COLO668 (cell line): ENCODE measurements at regions not wholly inside any gene's neighbourhood (a gene's known extent, or its start where the extent isn't known, plus 50 kb on each side); places are given as distances from the start of the nearest gene placed in this dataset.

Experiments
- DNase-seq: peaks from one replicate; lab custom pipeline; 2025; ENCODE audit not compliant: unreplicated experiment; lab: John Stamatoyannopoulos, UW

DNA sequence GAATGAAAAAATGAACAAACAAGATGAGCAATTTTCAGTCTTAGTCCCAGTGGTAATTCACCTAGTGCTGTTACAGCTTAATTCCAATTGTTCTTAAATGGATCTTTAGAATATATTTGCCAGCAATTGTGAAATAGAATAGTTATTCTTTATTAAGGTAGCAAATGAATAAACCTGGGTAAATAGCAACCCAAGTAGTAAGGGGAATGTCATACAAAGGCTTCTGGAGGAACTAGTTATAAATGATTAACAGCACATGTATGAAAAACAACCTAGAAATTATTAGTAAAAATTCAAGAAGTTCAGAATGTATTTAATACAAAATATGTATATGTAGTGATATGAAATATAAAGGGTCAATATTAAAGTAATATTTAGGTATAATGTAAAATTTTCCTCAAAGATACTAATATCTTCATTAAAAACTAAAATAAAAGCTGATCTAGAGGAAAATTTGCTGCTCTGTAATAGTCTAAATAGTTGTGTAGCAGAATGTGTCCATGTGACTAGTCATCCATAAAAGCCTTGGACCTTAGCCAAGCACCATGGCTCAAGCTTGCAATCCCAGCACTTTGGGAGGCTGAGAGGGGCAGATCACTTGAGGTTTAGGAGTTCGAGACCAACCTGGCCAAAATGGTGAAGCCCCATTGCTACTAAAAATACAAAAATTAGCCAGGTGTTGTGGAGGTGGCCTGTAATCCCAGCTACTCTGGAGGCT lies 535.9 kb upstream of the ATXN8OS start:
- DNase-seq: no peak

DNA sequence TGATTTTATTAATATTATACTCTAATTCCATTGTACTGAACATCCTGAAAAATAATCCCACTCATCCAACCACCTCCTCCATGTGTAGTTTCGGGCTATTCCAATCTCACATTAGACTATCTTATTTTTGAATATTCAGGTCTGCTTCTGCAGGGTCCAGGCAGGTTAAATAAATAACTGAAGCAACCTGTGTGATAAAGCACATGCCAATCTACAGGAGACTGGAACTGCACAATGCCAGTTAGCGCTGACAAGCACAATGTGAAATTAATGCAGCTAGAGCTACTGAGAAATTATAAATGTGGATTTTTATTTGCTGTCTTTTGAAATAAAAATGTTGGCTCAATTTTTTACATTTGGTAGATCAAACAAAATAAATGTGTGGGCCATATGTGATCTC lies 540.1 kb upstream of the ATXN8OS start:
- DNase-seq: no peak

DNA sequence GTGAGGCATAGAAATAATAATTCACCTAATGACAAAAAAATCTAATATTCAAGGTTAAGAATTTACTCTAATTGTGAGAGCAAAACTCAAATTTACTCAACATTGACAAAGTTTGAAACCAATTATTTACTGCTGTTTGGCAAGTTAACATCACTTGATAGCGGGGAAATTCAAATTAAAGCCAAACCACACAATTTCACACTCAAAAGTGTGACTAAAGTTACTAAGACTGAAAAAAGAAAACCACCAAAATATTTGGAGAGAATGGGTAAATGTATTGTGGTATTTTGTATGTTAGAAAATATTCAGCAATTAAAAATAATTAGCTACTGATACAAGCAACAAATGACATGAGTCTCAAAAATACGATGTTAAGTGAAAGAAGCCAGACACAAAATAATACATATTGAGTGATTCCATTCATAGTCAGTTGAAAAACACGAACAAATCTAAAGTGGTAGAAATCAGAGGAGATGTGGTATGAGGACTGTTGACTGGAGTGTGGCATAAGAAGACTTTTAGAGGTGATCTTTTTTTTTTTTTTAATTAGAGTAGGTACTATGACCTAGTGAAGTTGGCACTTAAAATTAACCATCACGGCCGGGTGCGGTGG lies 541.4 kb upstream of the ATXN8OS start:
- DNase-seq: no peak

DNA sequence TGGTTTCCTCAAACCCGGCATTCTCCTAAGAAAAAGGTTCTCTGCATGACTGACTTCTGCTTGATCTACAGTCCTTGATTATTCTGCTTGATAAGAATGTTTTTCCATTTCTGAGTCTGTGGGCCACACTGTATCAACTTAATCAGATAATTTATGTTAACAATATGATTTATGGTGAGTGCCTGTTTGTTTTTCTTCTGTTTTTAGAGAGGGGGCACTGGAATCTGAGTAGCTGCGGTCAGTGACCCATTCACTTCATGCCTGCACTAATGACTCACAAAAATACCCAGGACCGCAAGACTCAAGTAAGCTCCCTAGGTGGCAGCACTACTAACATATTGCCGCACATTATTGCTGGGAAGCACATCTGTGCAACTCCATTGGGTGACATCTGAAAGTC lies 542.3 kb upstream of the ATXN8OS start:
- no peak for DNase-seq

DNA sequence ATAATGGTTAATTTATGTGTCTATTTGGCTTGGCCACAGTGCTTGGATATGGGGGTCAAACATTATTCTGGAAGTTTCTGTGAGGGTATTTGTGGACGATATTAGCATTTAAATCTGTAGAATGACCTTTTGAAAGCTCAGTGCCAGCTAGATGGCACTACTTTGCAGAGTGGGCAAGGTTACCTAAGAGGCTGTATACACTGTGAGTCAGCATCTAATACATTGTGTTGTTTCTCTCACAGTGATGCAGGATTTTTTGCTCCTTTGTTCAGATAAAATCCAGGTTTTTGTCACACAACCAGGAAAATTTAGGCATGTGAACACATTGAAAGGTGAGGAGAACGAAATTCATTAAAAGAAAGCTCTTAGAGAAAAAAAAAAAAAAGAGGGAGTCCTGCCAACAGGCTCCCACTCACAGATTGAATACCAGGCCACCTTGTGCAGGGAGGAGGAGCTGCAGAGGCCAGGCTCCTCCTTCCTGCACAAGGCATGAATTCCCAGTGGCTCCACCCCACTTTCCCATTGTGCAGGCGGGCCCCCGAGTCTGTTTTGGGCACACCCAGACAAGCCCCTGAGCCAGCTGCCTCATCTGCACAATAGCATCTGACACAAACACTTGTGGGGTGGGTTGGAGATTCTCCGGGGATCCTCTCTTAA lies 551.0 kb upstream of the ATXN8OS start:
- DNase-seq: no peak

DNA sequence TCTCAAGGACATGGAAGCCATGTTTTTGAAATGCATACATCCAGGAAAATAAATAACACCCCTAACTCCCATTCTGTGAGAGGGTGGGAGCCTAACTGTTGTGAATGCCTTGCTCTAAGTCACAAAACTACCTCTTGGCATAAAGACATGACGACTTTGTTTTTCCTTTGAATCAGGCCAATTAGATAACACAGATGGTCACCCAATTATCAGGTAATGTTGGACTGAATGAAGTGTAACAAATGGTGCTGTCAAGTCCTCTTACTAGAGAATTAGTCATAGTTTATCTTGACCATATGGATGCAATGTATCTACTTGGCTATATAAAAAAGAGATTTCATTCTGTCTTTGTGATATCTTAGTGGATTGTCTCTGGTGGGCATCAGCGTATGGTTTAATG lies 553.6 kb upstream of the ATXN8OS start:
- no peak for DNase-seq

DNA sequence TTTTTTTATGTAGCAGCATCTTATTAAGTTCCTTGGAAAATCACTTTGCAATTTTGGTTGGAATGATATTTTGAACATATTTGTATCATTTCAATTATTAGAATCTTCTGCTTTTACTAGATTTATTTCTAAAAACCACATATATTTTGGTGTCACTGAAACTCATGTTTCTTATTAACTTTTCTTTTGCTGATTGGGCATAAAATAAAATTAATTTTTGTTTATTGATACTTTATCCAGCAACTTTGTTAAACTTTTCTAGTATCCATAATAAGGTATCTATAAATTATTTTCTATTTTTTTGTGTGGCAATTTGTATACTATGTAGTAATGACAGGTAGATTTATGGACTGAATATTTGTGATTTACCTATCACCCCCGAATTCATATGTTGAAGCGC lies 556.4 kb upstream of the ATXN8OS start:
- no peak for DNase-seq

DNA sequence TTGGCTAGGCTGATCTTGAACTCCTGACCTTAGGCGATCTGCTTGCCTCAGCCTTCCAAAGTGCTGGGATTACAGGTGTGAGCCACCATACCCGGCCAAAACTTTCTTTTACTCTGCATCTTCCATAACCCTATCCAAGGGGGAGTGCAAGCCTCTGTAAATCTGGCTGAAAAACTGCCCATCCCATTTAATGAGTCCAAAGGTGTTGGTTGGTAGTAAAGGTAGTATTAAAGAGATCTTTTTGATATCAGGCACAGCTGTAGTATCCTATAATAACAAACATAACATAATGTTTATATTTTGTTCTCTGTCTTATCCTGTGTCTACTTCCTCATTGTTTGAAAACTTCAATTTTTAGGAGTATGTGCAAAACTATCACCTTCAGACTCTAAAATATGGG lies 559.8 kb upstream of the ATXN8OS start:
- no peak for DNase-seq

DNA sequence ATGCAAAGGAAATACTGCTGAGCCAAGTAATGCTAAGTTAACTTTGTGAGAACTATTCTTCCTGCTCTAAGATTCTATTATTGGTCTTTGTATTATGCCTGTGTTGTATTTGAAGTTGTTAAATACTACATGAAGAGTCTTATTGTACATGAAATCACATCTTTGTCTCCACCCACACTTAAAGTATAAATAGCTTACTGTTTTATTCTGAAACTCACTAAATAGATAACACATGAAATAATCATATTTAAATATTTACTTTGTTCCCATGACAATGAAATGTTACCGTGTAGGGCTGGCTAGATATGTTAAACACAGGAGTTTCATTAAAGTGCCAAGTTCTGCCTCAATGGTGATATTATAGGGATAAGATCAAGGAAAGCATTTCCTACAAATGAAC lies 562.1 kb upstream of the ATXN8OS start:
- DNase-seq: no peak

DNA sequence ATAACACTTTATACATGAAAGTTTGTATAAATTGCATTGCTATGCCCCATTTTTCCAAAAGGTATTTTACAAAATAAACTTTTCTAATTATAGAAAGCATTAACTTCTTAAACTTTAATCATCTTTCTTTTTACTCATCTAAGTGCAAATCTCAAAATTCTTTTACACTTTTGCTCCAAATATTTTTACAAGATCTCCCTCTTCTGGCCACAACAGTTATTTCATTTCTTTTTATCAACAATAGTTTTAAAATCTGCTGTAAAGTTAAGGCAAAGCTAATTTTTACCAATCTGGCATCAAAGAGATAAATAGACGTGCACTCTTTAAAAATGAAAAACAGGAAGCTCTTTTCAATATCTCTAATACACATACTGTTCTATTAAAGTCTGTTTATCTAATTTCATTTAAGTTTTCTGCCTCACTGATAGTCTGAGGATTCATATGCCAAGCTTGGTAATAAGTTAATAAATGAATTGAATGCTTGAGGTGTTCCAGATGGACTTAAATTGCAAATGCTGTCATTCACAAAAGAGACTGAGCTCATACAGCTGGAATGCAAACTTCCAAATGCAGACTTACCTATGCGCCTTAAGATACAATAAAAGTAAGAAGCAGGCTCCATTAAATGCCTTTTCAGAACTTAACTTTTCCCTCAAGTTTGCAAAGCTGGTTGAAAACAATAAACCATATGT lies 583.0 kb upstream of the ATXN8OS start:
- DNase-seq: no peak

DNA sequence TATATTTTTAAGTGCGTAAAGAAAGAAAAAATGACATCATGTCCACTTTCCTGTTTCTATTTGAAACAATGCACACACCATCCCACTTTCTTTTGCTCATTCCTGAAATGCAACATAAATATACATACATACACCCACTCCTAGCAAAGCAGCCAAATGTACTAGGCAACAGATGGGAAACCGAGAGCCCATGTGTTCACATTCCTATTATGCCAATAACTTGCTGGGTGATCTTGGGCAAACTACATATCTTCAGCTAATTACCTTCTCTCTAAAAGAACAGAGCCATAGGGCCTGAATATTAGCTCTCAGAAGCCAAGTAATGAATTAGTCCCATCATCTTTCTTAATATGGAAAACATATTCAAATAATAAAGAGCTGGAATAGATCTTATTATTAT lies 610.6 kb upstream of the ATXN8OS start:
- DNase-seq: no peak

DNA sequence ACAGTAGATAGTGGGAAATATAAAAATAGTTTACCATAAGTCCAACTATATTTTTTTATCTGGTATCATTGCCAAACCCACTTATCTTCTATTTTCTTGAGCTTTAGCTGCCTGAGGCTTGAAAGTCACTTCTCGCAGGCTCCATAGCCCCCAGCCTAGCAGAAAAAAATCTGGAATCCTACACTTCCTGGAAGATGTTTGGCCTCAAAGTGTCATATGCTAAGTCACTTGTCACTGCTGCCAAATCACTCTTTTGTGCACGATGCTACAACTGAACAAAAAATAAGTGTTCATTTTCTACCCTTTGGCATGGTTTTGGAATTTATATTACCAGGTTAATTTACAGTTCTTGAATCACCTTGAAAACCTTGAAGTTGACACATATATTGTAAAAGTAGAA lies 612.5 kb upstream of the ATXN8OS start:
- DNase-seq: no peak

DNA sequence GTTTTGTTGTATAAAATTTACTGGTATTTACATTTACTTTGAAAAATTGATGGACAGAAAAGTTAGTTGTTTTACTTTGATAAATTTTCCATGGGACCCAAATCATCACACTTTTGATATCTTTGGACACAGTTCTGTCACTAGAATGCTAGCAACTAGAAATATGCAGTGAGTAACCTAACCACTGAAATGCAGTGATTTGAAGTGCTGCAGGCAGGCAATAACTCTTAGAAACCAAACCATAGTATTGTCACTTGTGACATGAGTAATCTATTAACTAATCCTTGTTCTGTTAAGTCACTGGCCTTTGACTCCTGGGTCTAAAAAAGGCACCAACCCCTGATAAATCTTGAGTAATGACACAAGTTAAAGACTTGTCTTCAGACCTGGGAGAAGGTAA lies 620.0 kb upstream of the ATXN8OS start:
- no peak for DNase-seq

DNA sequence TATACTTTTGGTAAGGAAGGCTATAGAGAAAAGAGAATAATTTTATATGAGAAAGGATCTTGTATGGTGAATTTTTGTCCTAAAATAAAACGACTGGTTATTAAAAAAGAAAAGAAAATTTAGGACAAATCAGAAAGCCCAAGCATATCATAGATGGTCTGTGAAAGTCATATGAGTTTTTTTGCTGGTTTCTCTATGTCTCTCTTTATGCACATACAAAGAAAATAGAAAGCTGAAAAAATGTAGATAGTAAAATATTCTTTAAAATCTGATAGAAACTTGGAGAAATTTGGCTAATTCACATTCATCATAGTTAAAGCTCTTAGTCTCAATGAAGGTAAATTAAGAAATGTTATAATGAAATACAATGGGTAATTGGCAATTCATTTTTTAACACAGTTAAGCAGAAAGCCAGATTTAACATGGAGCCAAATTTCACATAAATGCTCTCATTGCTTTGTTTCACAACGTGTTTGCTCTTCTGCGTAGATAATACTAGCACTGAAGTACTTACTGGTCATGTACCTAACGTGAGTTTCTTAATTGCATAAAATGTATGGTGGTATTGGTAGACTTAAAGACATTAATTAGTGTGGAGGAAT lies 621.5 kb upstream of the ATXN8OS start:
- DNase-seq: no peak

DNA sequence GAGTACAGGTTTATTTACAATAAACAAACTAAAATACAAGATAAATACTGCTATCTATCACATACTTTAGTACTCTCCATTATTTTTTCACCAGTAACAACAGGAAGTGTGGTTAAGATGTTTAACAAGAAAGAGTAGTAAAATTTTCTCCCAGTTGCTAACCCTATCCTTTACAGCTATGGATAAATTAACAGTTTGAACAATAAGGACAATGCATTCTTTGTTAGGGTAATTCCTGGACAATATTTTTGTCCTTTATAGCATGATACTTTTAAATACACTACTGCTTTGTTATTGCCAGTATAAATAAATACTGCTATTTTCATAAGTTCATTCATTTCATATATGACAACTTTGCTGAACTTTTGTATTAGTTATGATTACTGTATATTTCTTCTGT lies 630.2 kb upstream of the ATXN8OS start:
- DNase-seq: no peak

DNA sequence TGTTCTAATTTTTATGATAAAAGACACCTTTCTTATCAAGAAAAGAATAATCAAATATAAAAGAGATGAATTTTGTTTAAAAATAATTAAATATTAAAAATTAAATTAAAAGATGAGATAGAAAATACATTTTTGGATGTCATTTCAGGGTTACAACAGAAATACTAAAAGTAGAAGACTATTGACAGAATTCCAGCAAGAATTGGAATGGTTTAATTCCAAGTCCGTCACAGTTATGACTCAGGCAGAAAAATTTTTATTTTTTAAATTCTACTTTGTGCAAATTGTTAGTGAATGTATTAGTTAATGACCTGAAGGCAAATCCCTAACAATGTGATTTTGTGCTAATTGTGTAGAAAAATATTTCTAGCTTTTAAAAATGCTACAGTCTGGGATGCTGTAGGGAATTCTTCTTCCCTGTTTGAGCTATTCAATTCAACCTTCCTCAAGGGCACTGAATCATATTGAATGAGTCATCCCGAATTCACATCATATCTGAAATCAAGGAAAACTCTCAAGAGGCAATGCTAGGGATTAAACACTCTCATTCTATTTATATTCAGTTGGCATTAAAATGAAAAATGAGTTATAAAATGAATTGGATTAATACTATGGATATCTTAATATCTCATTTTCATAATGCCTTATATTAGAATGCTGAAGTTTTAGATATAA lies 633.5 kb upstream of the ATXN8OS start:
- DNase-seq: no peak

DNA sequence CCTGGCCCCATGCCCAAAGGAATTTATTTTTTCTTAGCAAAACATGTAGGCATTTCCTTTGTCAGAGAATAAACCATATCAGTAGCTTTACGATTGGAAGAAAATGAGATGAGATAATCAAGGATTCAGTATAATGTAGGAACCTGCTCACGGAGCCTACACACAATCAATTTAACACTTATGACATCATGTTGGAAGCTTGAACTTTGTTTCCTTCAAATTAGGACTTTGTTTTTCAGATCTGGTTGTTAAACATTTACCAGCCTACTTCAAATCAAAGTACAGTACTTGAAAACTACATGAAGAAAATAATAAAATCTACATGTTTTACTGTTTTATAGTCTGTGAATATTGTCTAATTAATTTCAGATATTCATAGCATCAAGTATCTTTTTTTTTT lies 639.0 kb upstream of the ATXN8OS start:
- no peak for DNase-seq

DNA sequence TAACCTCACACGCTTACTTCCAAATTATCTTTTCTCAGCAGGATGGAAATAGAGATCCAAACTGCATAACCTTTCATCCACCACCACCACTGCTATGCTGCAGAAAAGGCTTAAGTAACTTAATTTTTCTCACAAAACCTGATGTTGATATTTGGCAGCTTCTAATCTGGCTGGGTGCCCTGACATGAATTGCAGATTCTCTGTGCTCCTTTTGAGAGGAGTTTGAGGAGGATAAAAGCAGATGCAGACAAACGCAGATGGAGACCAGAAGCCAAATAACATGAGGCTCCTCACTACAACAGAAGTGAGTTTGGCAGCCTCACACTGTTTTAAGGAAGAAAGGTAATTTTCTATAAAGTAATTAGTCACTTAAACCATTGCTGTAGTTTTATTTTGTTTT lies 646.2 kb upstream of the ATXN8OS start:
- no peak for DNase-seq

DNA sequence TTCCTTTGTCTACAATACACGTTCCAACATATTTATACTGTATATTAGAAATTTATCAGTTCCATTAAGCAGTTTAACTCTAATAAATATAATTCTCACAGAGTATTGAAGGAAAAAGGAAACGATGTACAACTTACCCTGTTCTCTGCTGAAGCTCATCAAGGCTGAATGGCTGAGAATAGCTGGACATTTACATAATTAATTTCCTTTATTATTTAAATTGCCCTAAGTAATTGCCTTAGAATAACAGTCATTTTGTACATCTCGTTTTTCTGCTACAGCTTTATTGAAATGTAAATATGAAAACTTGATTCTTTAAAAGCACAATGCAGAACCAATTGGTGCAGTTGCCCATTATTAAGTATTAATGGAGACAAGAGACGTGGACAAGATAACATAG lies 648.3 kb upstream of the ATXN8OS start:
- no peak for DNase-seq

DNA sequence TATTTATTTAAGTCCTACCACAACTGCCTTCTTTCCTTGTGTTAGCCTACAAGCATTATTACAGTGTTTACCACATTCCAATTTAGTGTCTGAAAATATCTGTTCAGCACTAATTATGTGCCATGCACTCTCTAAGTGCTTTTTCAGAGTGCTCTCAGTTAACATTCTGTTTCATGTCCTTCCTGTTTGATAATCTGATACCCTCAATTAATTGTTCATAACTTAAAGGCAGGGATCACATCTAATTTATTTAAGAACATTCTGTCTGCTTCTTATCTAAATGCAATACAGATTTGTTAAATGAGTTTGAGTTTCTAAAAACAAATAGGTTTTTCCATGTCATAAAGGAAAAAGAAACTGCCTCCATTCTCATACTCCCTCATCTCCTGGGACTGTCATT lies 649.6 kb upstream of the ATXN8OS start:
- DNase-seq: no peak

DNA sequence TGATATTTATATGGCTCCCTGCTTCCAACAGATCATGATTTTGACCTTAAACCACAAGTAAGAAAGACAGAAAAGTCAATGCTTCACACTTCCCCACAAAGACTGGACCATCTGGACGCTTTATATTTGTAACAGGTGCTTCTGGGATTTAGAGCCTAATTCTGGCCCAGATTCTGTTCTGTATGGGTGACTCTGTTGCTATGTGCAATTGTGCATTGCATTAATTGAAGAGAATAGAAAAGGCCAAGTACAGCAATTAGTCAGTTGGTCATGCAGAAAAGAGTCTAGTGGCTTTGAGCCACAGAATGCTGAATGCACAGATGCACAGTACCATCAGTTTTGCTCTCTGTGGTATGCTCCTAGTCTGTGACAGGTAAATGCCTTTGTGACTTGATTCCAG lies 657.4 kb upstream of the ATXN8OS start:
- DNase-seq: no peak
